ENCODE measurements at regions not wholly inside any gene's neighbourhood (a gene's known extent, or its start where the extent isn't known, plus 50 kb on each side); places are given as distances from the start of the nearest gene placed in this dataset.

DNA sequence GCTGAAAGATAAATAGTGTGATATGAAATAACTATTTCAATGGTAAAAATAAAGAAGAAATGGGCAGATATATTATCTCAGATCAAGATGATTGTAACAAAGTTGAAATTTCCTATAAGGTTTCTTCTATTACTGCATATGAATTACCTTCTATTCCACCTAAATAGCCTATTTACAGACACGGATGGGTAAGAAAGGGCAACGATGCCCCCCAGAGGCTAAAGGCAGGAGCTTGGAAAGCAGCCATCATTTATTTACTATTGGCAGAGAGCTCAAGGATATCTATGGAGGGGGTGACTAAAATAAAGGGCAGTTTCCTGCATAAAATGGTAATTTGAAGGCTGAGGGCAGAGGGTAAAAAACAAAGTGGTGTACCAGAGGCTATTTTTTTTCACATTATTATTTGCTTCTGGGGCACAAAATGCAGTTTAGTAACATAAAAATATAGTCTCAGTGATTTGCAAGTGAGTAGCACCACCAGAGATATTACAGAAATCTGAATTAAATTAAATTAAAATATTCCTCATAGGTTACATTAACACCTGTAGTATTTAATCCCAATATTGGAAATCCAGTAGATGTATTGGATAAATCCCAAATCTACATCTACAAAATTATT, 123.1 kb downstream of the BTC start:
- H3K27me3 ChIP-seq (ENCODE audit: low read depth) = peaks cover 18% of the 10 kb centered on the region
- in situ Hi-C loops (cut with MboI; ENCODE audit: low sequenced_read_pairs) = loop anchor here (25.0 kb wide), 1 partner anchor 359 kb away; the partner anchor contains the start of gene EPGN
- no peaks in the 10 kb centered on the region for H3K36me3 ChIP-seq (replicated peaks)
- H3K9me3 ChIP-seq = no peaks in the 10 kb centered on the region
- H3K4me3 ChIP-seq = no peak overlapping the region
- H3K4me1 ChIP-seq = peaks cover 7% of the 10 kb centered on the region
- DNase-seq (ENCODE audit: low spot score in 2 of 2) = peak; percentile 46 to 61

DNA sequence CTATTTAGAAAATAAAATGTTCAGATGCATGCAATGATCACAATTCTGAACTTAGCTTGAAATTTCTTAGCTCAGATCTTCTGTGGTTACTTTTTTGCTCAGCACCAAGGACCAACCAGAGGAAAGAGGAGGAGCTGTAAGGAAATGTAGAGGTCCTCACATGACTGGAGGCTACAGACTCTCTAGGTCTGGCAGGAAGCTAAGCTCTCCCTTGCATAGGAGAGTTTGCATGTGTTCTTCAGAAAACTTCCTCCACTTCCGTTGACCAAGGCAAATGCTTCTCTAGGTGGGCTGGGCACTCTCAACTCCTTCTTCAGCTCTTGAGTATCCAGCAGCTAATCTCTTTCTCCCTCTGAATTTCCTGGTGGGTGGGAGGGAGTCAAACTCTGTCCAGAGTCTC, 119.6 kb downstream of the BTC start:
- Histone ChIP-seq H3K4me3 (no peak overlapping the region), H3K36me3 (replicated peaks) (no peaks in the 10 kb centered on the region), H3K9me3 (no peaks in the 10 kb centered on the region), H3K27me3 (ENCODE audit: low read depth) (peaks cover 9% of the 10 kb centered on the region), H3K4me1 (no peaks in the 10 kb centered on the region)
- DNase-seq (ENCODE audit: low spot score in 2 of 2) = no peak
- in situ Hi-C loops (cut with MboI; ENCODE audit: low sequenced_read_pairs) = loop anchor here (25.0 kb wide), 1 partner anchor 362 kb away; the partner anchor contains the start of gene EPGN

DNA sequence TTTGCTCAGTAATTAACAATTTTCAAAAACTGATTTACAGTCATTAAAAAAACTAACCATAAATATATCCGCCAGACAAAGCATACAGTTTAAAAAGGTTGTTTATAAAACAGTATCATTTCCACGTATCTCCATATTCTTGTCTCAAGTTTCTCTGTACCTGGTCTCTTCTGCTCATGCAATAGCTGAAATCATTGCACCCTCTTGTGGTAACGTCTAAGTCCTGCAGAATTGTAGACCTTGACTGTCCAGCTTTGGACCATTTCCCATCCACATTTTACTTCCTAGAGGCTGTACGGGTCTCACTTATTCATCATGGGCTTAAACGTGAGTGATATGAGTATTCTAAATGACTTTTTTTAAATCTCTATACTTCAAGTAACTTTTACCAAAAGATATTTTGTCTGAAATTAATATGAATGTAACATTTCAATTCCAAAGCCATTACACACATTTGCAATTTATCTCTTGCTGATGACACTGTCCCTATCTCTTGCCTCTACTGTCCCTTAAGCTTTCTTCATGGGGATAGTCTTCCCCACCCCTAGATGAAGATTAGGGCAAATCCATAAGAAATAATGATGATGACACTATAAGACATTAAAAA, 118.5 kb downstream of the BTC start:
- peak; percentile 41 to 51 for DNase-seq (ENCODE audit: low spot score in 2 of 2)
- H3K4me3 ChIP-seq = no peak overlapping the region
- in situ Hi-C loops (cut with MboI; ENCODE audit: low sequenced_read_pairs) = no loop called here
- H3K9me3 ChIP-seq = no peaks in the 10 kb centered on the region
- H3K36me3 ChIP-seq (replicated peaks) = no peaks in the 10 kb centered on the region
- H3K27me3 ChIP-seq (ENCODE audit: low read depth) = peaks cover 5% of the 10 kb centered on the region
- H3K4me1 ChIP-seq = no peaks in the 10 kb centered on the region

DNA sequence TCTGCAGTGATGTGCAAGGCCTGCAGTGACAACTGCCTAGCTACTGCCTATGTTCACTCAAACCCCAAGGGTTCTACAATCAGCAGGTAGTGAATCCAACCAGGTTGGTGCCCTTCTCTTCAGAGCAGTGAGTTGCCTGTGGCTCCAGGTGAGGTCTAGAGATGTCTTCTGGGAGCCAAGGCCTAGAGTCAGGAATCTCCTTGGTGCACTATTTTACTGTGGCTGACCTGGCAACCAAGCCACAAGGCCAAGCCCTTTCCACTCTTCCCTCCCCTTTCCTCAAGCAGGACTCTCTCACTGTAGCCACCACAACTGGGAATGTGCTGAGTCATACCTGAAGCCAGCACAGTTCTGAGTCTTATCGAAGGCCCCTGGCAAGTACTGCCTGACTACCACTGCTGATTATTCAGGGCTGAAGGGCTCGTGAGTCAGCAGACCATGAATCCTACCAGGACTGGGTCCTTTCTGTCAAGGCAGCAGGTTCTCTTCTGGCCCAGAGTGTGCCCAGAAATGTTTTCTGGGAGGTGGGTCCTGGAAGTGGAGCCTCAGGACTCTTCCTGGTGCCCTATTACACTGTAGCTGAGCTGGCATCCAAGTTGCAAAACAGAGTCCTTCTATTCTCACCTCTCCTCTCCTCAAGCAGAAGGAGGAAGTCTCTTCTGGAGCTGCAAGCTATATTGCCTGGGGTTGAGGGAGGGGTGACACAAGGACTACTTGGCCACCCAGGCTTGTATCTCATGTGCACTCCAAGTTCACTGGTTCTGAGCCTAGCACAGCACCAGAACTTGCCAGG, 111.6 kb downstream of the BTC start:
- H3K4me1 ChIP-seq = no peaks in the 10 kb centered on the region
- no peaks in the 10 kb centered on the region for H3K9me3 ChIP-seq
- H3K4me3 ChIP-seq = no peak overlapping the region
- no peaks in the 10 kb centered on the region for H3K36me3 ChIP-seq (replicated peaks)
- in situ Hi-C loops (cut with MboI; ENCODE audit: low sequenced_read_pairs) = no loop called here
- no peaks in the 10 kb centered on the region for H3K27me3 ChIP-seq (ENCODE audit: low read depth)
- no peak for DNase-seq (ENCODE audit: low spot score in 2 of 2)

- Histone ChIP-seq H3K36me3 (replicated peaks) (no peaks in the 10 kb centered on the region), H3K27me3 (ENCODE audit: low read depth) (peaks cover 2% of the 10 kb centered on the region; the same call in 1 of the 2 replicates), H3K4me1 (no peaks in the 10 kb centered on the region), H3K9me3 (no peaks in the 10 kb centered on the region), H3K4me3 (no peak overlapping the region)
- in situ Hi-C loops (cut with MboI; ENCODE audit: low sequenced_read_pairs) = no loop called here
- DNase-seq (ENCODE audit: low spot score in 2 of 2) = no peak
Measured at GRCh38 chr4:74692972-74693371, 101.4 kb downstream of the BTC start.

Data from HAP-1 (cell line).